HG03342 (cell line): ENCODE measurements at regions not wholly inside any gene's neighbourhood (a gene's known extent, or its start where the extent isn't known, plus 50 kb on each side); places are given as distances from the start of the nearest gene placed in this dataset.
"Not testable (repeated sequence)": the region's sequence is repeated elsewhere in the genome, so short reads cannot be mapped to it uniquely, and the experiment has no call there.

Source experiments
- ATAC-seq: cut with Tn5 transposase; IDR thresholded peaks from one replicate; pipeline ENCODE4 v1.9.1; 2021; ENCODE audit warnings: mild to moderate bottlenecking, moderate library complexity; ENCODE audit not compliant: unreplicated experiment

DNA sequence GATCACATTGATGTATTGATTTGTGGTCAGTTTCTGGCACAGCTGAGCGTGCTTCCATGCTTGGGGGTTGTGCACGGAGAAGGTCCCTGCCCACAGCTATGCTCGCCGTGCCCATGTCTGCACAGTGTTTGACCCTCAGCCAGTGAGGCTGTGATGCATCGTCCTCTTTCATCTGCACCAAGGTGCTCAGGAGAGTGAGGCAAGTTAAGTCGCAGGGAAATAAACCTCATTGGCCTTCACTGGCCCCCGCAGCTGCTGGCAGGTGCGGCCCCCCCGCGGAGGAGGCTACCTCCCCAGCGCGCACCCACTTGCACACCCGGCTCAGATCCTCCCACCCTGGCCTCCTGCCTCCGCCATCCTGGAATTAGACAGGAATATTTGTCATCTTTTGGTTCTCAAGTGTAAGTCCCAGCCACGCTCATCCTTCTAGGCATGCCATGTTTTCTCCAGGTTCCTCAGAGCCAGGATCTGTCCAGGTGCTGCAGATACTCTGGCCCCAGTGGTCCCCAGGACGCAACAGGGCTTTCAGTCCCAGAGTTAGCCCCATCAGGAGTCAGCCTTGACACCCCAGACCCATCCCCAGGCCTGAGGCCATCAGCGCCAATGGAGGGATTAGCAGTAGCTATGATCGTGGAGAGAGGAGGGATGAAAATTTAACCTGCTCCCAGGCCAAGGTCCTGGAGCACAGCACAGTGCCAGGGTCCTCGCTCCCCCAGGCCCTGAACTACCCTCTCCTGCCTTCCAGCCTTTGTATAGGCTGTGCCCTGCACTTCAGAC, 93.7 kb downstream of the OAT start:
- no peak for ATAC-seq

DNA sequence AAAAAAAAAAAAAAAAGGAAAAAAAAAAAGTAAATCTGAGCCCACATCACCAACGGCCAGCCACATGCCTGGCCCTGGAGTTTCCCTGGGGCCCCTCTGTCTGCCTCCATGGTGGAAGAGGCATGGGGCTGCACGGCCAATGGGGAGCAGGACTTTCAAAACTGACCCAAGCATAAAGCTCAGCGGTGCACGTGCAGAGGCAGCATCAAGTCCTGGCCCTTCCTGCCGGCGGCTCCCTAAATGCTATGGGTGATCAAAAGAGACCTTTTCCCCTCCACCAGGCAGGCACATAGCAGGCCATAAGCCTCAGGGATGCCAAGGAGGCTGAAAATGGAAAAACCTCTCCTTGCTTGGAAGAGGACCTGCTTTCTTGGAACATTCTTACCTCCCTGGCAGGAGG, 94.3 kb downstream of the OAT start:
- ATAC-seq, result no peak

GRCh38 chr10:124323806-124324205, 94.9 kb downstream of the OAT start:
- no peak for ATAC-seq

- ATAC-seq, result no peak
Measured at GRCh38 chr10:124323111-124323725, 95.5 kb downstream of the OAT start.

DNA sequence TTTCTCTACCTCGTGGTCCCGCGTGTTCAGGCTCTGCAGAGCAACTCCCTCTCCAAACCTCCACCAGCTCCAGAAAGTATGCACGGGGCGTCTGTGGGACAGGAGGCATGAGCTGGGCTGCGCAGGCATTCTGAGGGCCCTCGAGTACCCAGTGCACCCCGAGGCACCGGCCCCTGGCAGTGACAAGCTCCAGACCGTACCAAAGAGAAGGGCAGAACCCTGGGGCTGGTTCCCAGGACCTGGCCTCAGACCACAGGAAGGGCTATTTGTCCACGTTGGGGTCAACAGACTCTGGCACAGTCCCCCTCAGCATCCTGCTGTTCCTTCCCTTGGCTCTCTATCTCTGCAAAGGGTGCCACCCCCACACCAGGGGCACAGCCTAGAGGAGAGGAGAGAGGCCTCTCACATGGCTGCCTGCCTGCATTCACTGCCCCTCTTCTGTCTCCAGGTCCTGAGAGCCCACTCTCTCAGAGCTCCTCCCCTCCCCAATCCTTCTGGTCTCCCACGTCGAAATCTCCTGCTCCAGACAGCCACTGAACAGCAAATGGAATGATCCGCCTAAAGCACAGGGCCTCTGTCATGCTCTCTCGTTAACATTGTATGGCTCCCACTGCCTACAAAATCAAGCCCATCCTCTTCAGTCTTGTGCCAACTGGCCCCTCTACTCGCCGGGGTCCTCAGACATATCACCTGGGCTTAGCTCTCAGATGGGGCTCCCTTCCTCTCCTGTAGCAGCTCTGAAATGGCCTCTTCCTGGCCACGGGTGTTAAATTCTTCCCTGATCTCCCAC, 96.3 kb downstream of the OAT start:
- no peak for ATAC-seq

- ATAC-seq, result no peak
Measured at GRCh38 chr10:124321433-124322089, 97.2 kb downstream of the OAT start.

- ATAC-seq, result no peak
Measured at GRCh38 chr10:124320778-124321432, 97.8 kb downstream of the OAT start.

DNA sequence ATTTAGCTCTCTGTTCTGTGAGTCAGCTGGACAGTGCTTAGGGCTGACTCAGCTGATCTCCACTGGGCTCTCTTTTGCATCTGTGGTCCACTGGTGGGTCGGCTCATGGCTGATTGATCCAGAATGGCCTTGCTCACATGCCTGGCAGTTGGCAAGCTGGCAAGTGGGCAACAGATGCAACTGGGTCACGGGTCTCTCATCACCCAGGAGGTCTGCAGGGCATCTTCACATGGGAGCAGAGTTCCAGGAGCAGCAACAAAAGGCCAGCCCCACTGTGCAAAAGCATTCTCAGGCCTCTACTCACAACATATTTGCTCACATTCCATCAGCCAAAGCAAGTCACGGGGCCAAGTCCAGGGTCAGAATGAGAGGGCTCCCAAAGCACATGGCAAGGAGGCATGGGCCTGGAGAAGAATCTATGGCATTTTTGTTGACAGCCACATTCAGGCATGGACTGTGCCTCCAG, 98.8 kb downstream of the OAT start:
- no peak for ATAC-seq

- not testable (repeated sequence) for ATAC-seq
Measured at GRCh38 chr10:124319520-124319919, 99.2 kb downstream of the OAT start.

- ATAC-seq, result no peak
Measured at GRCh38 chr10:124318811-124319210, 99.9 kb downstream of the OAT start.

- ATAC-seq, result no peak
Measured at GRCh38 chr10:124318076-124318475, 100.6 kb downstream of the OAT start.

- no peak for ATAC-seq
Measured at GRCh38 chr10:124316326-124316725, 102.4 kb downstream of the OAT start.

GRCh38 chr10:124315591-124316270, 103.0 kb downstream of the OAT start:
- ATAC-seq, result no peak

DNA sequence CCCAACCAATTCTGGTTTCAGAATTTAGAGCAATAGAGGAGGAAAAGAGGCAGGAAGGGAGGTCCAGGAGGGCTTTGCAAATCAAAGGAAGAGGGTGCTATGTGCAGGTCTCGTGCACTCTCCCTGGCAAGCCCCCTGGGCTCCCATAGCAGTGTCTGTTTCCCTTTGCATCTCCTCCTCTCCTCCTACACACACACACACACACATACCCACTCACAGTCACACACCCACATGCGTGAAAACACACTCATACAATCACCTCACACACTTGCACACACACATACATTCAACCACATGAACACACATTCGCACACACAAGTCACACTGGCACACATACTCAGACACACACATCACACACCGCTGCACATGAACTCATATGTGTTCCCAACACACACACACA, 105.3 kb downstream of the OAT start:
- ATAC-seq, result no peak

GRCh38 chr10:124308811-124309210, 109.9 kb downstream of the OAT start:
- ATAC-seq, result no peak

DNA sequence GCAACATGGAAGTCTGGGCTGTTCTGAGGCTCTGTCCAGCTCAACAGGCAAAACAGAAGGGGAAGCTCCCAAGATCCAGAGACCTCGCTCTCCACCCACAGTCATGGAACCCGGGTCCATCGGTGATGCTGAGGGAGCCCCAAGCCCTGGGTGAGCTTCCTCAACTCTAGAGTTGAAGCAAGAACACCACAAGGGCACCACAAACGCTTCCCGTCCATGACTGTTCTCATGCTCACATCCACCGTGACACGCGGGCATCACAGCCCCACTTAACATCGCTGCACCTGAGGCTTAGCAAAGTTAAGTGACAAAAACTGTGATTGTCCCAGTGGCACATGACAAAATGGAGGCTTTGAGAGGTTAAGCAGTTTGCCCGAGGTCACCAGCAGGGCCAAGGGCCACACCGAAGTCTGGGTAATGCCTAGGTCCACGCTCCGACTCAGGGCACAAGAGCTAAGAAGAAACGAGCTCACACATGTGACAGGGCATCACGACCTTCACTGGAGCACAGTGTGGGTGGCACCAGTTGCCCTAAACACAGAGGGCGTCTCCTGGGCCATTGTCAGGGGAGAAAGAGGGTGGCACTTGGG, 110.6 kb downstream of the OAT start:
- ATAC-seq, result no peak

DNA sequence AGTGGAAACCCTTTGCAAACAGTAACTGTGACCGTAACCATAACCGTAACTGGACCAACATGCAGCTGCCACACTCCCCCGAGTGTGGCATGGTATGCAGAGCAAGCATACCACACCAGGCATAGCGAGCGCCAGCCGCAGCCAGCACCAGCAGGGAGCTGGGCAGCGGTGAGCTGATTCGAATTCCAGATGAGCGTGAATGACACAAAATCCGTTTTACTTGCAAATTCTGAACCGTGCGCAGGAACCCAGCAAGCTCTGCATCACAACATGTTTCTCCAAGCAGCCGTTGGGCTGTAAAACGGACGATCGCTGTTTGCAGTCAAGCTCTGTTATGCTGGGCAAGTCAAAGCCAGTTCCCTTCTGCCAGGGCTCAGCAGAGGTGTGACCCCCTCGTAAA, 111.1 kb downstream of the OAT start:
- no peak for ATAC-seq

GRCh38 chr10:124306922-124307371, 111.8 kb downstream of the OAT start:
- no peak for ATAC-seq

DNA sequence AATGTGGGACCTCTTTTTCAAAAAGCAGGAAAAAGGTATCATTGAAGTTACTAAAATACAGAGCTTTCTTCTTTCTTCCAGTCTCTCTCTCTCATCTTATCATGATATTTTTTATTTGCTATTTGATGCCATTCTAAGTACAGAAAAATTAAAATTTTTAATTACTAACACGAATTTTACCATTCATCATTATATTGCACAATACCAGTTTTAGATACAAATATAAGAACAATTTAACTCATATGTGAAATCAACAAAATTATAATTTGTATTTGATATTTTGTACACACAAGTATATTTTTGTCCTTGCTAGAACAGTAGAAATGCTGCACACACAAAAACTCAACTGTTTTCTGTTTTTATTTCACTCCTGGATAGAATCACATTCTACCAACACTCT, 112.2 kb downstream of the OAT start:
- ATAC-seq, result no peak

DNA sequence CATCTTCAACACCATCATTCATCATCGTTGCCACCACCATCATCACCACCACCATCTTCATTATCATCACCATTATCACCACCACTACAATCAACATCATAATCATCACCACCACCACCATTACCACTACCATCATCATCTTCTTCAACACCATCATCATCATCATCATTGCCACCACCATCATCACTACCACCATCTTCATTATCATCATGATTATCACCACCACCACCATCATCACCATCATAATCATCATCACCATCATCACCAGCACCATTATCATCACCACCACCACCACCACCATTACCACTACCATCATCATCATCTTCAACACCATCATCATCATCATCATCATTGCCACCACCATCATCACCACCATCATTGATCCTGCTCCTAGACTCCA, 112.7 kb downstream of the OAT start:
- no peak for ATAC-seq
